Neural cell (in vitro differentiated cells): ENCODE measurements at regions not wholly inside any gene's neighbourhood (a gene's known extent, or its start where the extent isn't known, plus 50 kb on each side); places are given as distances from the start of the nearest gene placed in this dataset.

Experiments
- H2AFZ ChIP-seq: fragments of 200-600, 300-800 bp; sonication (generic), shearing (Covaris generic); 2 replicates; pipeline ENCODE4 v1.6.0; 2014; ENCODE audit warnings: low read depth, mild to moderate bottlenecking, antibody characterized with exemption, low read length, moderate library complexity
- H3F3A ChIP-seq: fragments of 200-600 bp; shearing (Covaris generic); 2 replicates; pipeline ENCODE4 v1.6.1; 2016; ENCODE audit warnings: mild to moderate bottlenecking, moderate library complexity, mixed read lengths, antibody characterized with exemption, low read length; ENCODE audit not compliant: insufficient read depth, poor library complexity, severe bottlenecking
- H3K27ac ChIP-seq: fragments of 200-600, 300-800 bp; sonication (generic), shearing (Covaris generic); 2 replicates; pipeline ENCODE4 v1.5.1; 2014; ENCODE audit warnings: mild to moderate bottlenecking, low read length, moderate library complexity
- H3K27me3 ChIP-seq: fragments of 300-800, 200-600 bp; sonication (generic), shearing (Covaris generic); 2 replicates; pipeline ENCODE4 v1.6.0; 2014; ENCODE audit warnings: mild to moderate bottlenecking, low read depth, low read length, moderate library complexity; ENCODE audit not compliant: insufficient read depth
- H3K36me3 ChIP-seq: fragments of 300-800, 200-600 bp; sonication (generic), shearing (Covaris generic); 2 replicates; pipeline ENCODE4 v1.5.1; 2014; ENCODE audit warnings: mild to moderate bottlenecking, antibody characterized with exemption, low read length, moderate library complexity; ENCODE audit not compliant: insufficient read depth
- H3K4me2 ChIP-seq: fragments of 300-800, 200-600 bp; sonication (generic), shearing (Covaris generic); 2 replicates; pipeline ENCODE4 v1.6.0; 2014; ENCODE audit warnings: mild to moderate bottlenecking, low read length
- H3K4me3 ChIP-seq: fragments of 300-800, 200-600 bp; sonication (generic), shearing (Covaris generic); 2 replicates; pipeline ENCODE4 v1.5.1; 2014; ENCODE audit warnings: mild to moderate bottlenecking, low read length, moderate library complexity
- H3K79me2 ChIP-seq: fragments of 200-600 bp; shearing (Covaris generic); replicated peaks from 2 replicates; pipeline ENCODE4 v1.6.0; 2014; ENCODE audit warnings: mild to moderate bottlenecking, low read length, moderate library complexity; ENCODE audit not compliant: insufficient read depth
- H3K9ac ChIP-seq: fragments of 300-800, 200-600 bp; sonication (generic), shearing (Covaris generic); 2 replicates; pipeline ENCODE4 v1.6.1; 2016; ENCODE audit warnings: mild to moderate bottlenecking, low read length, mixed read lengths
- H3K9me2 ChIP-seq: fragments of 200-600 bp; shearing (Covaris generic); 2 replicates; pipeline ENCODE4 v1.6.1; 2016; ENCODE audit warnings: mild to moderate bottlenecking, low read length, mixed read lengths; ENCODE audit not compliant: insufficient read depth
- H3K9me3 ChIP-seq: fragments of 200-600, 300-800 bp; sonication (generic), shearing (Covaris generic); 2 replicates; pipeline ENCODE4 v1.6.1; 2016; ENCODE audit warnings: mild to moderate bottlenecking, mixed run types, low read length, moderate library complexity, mixed read lengths
- H4K20me1 ChIP-seq: fragments of 200-600 bp; shearing (Covaris generic); 2 replicates; pipeline ENCODE4 v1.6.1; 2016; ENCODE audit warnings: mild to moderate bottlenecking, mixed run types; ENCODE audit not compliant: insufficient read depth
- EP300 ChIP-seq: fragments of 450-650 bp; conservative IDR thresholded peaks from 2 replicates; pipeline ENCODE4 v1.6.1; 2014; ENCODE audit warnings: antibody characterized with exemption, mild to moderate bottlenecking, moderate library complexity; ENCODE audit not compliant: poor library complexity, severe bottlenecking
- EZH2 ChIP-seq: fragments of 200-600, 300-800 bp; shearing (Covaris generic), sonication (generic); IDR thresholded peaks from 2 replicates; pipeline ENCODE4 v1.6.1; 2014; ENCODE audit warnings: antibody characterized with exemption, low read length, borderline replicate concordance, mild to moderate bottlenecking; ENCODE audit not compliant: insufficient read depth, poor library complexity, severe bottlenecking
- MXI1 ChIP-seq: fragments of 450-650 bp; conservative IDR thresholded peaks from 2 replicates; pipeline ENCODE4 v1.6.1; 2014; ENCODE audit warnings: antibody characterized with exemption, mild to moderate bottlenecking; ENCODE audit not compliant: poor library complexity, severe bottlenecking
- POLR2AphosphoS5 ChIP-seq: IDR thresholded peaks from 2 replicates; pipeline ENCODE4 v1.6.1; 2012
- RAD21 ChIP-seq: fragments of 450-650 bp; conservative IDR thresholded peaks from 2 replicates; pipeline ENCODE4 v1.6.1; 2014; ENCODE audit warnings: antibody characterized with exemption, mild to moderate bottlenecking, moderate library complexity
- SMC3 ChIP-seq: fragments of 450-650 bp; conservative IDR thresholded peaks from 2 replicates; pipeline ENCODE4 v1.6.1; 2014; ENCODE audit warnings: antibody characterized with exemption, mild to moderate bottlenecking, moderate library complexity; ENCODE audit not compliant: poor library complexity
- TF ChIP-seq, protein P1 (sequence below): IDR thresholded peaks from 2 replicates; pipeline ENCODE4 v1.6.1; 2012; ENCODE audit warnings: borderline replicate concordance
- TF ChIP-seq, protein P2 (sequence below): fragments of 450-650 bp; IDR thresholded peaks from 2 replicates; pipeline ENCODE4 v1.5.1; 2014; ENCODE audit warnings: antibody characterized with exemption, mild to moderate bottlenecking, moderate library complexity; ENCODE audit not compliant: poor library complexity, severe bottlenecking

DNA sequence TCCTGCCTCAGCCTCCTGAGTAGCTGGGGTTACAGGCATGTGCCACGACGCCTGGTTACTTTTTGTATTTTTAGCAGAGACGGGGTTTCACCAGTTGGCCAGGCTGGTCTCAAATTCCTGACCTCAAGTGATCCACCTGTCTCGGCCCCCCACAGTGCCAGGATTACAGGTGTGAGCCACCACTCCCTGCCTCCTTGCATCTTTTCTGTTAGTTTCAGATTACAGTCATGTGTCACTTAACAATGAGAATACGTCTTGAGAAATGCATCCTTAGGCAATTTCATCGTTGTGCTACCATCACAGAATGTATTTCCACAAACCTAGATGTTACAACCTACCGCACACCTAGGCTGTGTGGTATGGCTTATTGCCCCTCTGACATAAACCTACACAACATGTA, 180.4 kb downstream of the TM9SF2 start:
- Histone ChIP-seq H3K4me2 (no peak overlapping the region), H3K9me3 (no peaks in the 10 kb centered on the region), H3K4me3 (no peak overlapping the region), H3K27ac (no peak overlapping the region), H3K79me2 (no peaks in the 10 kb centered on the region), H4K20me1 (no peaks in the 10 kb centered on the region), H3K27me3 (no peaks in the 10 kb centered on the region), H3K36me3 (no peaks in the 10 kb centered on the region), H3K9ac (no peak overlapping the region), H3F3A (no peaks in the 10 kb centered on the region), H3K9me2 (no peaks in the 10 kb centered on the region), H2AFZ (no peak overlapping the region)
- TF ChIP-seq EZH2 (no peak), MXI1 (no peak), EP300 (no peak), SMC3 (no peak), RAD21 (no peak)
- TF ChIP-seq, protein P1, sequence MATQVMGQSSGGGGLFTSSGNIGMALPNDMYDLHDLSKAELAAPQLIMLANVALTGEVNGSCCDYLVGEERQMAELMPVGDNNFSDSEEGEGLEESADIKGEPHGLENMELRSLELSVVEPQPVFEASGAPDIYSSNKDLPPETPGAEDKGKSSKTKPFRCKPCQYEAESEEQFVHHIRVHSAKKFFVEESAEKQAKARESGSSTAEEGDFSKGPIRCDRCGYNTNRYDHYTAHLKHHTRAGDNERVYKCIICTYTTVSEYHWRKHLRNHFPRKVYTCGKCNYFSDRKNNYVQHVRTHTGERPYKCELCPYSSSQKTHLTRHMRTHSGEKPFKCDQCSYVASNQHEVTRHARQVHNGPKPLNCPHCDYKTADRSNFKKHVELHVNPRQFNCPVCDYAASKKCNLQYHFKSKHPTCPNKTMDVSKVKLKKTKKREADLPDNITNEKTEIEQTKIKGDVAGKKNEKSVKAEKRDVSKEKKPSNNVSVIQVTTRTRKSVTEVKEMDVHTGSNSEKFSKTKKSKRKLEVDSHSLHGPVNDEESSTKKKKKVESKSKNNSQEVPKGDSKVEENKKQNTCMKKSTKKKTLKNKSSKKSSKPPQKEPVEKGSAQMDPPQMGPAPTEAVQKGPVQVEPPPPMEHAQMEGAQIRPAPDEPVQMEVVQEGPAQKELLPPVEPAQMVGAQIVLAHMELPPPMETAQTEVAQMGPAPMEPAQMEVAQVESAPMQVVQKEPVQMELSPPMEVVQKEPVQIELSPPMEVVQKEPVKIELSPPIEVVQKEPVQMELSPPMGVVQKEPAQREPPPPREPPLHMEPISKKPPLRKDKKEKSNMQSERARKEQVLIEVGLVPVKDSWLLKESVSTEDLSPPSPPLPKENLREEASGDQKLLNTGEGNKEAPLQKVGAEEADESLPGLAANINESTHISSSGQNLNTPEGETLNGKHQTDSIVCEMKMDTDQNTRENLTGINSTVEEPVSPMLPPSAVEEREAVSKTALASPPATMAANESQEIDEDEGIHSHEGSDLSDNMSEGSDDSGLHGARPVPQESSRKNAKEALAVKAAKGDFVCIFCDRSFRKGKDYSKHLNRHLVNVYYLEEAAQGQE = no peak
- TF ChIP-seq, protein P2, sequence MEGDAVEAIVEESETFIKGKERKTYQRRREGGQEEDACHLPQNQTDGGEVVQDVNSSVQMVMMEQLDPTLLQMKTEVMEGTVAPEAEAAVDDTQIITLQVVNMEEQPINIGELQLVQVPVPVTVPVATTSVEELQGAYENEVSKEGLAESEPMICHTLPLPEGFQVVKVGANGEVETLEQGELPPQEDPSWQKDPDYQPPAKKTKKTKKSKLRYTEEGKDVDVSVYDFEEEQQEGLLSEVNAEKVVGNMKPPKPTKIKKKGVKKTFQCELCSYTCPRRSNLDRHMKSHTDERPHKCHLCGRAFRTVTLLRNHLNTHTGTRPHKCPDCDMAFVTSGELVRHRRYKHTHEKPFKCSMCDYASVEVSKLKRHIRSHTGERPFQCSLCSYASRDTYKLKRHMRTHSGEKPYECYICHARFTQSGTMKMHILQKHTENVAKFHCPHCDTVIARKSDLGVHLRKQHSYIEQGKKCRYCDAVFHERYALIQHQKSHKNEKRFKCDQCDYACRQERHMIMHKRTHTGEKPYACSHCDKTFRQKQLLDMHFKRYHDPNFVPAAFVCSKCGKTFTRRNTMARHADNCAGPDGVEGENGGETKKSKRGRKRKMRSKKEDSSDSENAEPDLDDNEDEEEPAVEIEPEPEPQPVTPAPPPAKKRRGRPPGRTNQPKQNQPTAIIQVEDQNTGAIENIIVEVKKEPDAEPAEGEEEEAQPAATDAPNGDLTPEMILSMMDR = no peak

DNA sequence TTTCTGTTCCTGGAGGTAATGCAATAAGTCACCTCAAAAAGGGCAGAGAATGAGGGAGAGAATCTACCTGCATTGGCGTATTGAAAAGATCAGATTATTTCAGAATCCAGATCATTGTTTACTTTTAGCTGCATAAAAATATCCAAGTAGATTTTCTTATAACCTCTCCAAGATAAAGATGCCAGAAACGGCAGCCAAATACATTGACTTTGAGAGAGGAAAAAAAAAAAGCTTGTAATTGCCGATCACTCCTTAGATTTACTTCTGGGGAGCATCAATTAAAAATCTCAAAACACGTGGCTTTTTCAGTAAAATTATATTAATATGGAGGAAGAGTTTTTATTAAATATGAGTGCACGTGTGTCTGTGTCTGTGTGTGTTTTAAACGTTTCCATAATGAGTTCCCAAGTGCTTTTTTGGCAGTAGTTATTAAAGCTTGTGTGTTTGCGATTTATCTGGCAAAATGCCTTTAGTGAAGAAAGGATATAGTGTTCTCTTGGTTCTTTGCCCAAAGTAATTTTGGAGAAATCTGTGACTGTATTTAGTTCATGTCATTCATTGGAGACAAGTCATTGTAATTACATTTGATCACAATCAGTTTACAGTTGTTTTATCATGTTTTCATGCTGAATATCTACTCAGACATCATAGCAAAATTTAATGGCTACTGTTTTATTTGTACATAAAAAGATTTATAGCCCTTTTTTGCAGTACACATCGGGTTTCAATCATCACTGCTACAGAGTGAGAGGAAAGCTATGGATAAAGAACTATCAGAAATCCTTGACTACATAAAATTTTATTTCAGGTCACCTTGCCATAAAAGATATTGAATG, 176.1 kb downstream of the TM9SF2 start:
- no peaks in the 10 kb centered on the region for H3K79me2 ChIP-seq
- no peaks in the 10 kb centered on the region for H4K20me1 ChIP-seq
- H3K9me2 ChIP-seq = no peaks in the 10 kb centered on the region
- TF ChIP-seq, protein P2 = no peak
- no peak for TF ChIP-seq POLR2AphosphoS5
- TF ChIP-seq SMC3 = no peak
- no peak for TF ChIP-seq RAD21
- no peak for TF ChIP-seq EP300
- TF ChIP-seq MXI1 = no peak
- H3K4me3 ChIP-seq = no peak overlapping the region
- no peak overlapping the region for H3K4me2 ChIP-seq
- no peak overlapping the region for H3K27ac ChIP-seq
- no peak overlapping the region for H3K9ac ChIP-seq
- H3K36me3 ChIP-seq = no peaks in the 10 kb centered on the region
- H2AFZ ChIP-seq = no peak overlapping the region
- no peaks in the 10 kb centered on the region for H3K9me3 ChIP-seq
- no peaks in the 10 kb centered on the region for H3F3A ChIP-seq
- no peaks in the 10 kb centered on the region for H3K27me3 ChIP-seq
